HepG2 (cell line): ENCODE measurements at regions not wholly inside any gene's neighbourhood (a gene's known extent, or its start where the extent isn't known, plus 50 kb on each side); places are given as distances from the start of the nearest gene placed in this dataset.

ENCODE experiments used
- ATAC-seq: fragments of 200-7000 bp; cut with Tn5 transposase; 3 replicates; pipeline ENCODE4 v1.9.1; 2020; ENCODE audit warnings: mild to moderate bottlenecking, moderate library complexity
- BruUV-seq: library from RNA; stranded (reverse); fragments of 400-500 nt; replicated peaks from 2 replicates; lab custom pipeline; 2021; lab: Mats Ljungman, UMichigan
- CTCF ChIA-PET: fragments of 300-600 bp; formaldehyde crosslinking; extraction: SDS; loops from one replicate; lab custom pipeline; 2021; ENCODE audit warnings: low total read pairs, inconsistent platforms, low intra/inter-chr PET ratio; lab: Yijun Ruan, JAX
- POLR2A ChIA-PET: fragments of 350-600 bp; sonication (Branson Sonifier 250); formaldehyde crosslinking; loops from one replicate; lab custom pipeline; 2020; ENCODE audit warnings: antibody characterized with exemption, inconsistent platforms; lab: Yijun Ruan, JAX
- DNase-seq: peaks from one replicate; pipeline ENCODE4 v3.0.0-alpha.2; 2015; ENCODE audit warnings: low spot score
- FAIRE-seq: peaks from 3 replicates; lab custom pipeline; 2011; peaks lifted over from hg19 to GRCh38; lab: Jason Lieb, UNC
- H2AFZ ChIP-seq: one replicate; pipeline ENCODE4 v1.6.1; 2011; ENCODE audit warnings: low read length, inconsistent platforms
- H3K27ac ChIP-seq: fragments of 300-600 bp; 3 replicates; pipeline ENCODE4 v1.8.0; 2011; ENCODE audit warnings: mixed run types, mild to moderate bottlenecking, mixed read lengths, low read length, inconsistent platforms; ENCODE audit not compliant: insufficient read depth; ENCODE audit errors: extremely low read length
- H3K27me3 ChIP-seq, 2 experiments: fragments of 200-600 bp in 1 of 2; 2 replicates in 1 of 2; 3 replicates in 1 of 2; pipeline versions ENCODE4 v1.6.0 to v1.8.0; 2011; ENCODE audit warnings: low read length in 2 of 2, mild to moderate bottlenecking in 2 of 2, moderate library complexity in 2 of 2, inconsistent platforms in 1 of 2; ENCODE audit not compliant: insufficient read depth in 2 of 2, control insufficient read depth in 1 of 2
- H3K36me3 ChIP-seq, 2 experiments: fragments of 200-600 bp in 1 of 2; replicated peaks in 1 of 2; 2 replicates in 1 of 2; 3 replicates in 1 of 2; pipeline versions ENCODE4 v1.5.1 to v1.8.0; 2011; ENCODE audit warnings: low read length in 2 of 2, inconsistent platforms in 1 of 2; ENCODE audit not compliant: insufficient read depth in 2 of 2, control insufficient read depth in 1 of 2
- H3K4me1 ChIP-seq: 2 replicates; pipeline ENCODE4 v1.5.1; 2012; ENCODE audit warnings: low read length, inconsistent platforms; ENCODE audit not compliant: insufficient read depth
- H3K4me2 ChIP-seq: 2 replicates; pipeline ENCODE4 v1.6.0; 2011; ENCODE audit warnings: low read depth, low read length, inconsistent platforms
- H3K4me3 ChIP-seq, 3 experiments: fragments of 200-600 bp in 1 of 3; sonication (generic), shearing (Covaris generic) in 1 of 3; replicated peaks in 1 of 3; 2 replicates each; pipeline ENCODE4 v1.5.1; 2011 to 2016; ENCODE audit warnings: low read length in 3 of 3, inconsistent platforms in 2 of 3, low read depth in 2 of 3, mild to moderate bottlenecking in 2 of 3, control low read depth in 1 of 3, mixed read lengths in 1 of 3; ENCODE audit not compliant: insufficient read depth in 1 of 3
- H3K79me2 ChIP-seq: one replicate; pipeline ENCODE4 v1.6.1; 2011; ENCODE audit warnings: low read length, inconsistent platforms; ENCODE audit not compliant: insufficient read depth
- H3K9ac ChIP-seq: 2 replicates; pipeline ENCODE4 v1.6.0; 2011; ENCODE audit warnings: mild to moderate bottlenecking, low read depth, low read length, inconsistent platforms; ENCODE audit not compliant: insufficient read depth
- H3K9me3 ChIP-seq: 2 replicates; pipeline ENCODE4 v1.5.1; 2012; ENCODE audit warnings: mild to moderate bottlenecking, low read length
- H4K20me1 ChIP-seq: 2 replicates; pipeline ENCODE4 v1.6.0; 2011; ENCODE audit warnings: inconsistent platforms, mild to moderate bottlenecking, low read length, moderate library complexity; ENCODE audit not compliant: insufficient read depth
- ATF5 ChIP-seq: sonication (generic); formaldehyde crosslinking; IDR thresholded peaks from 2 replicates; pipeline ENCODE4 v1.4.0; 2020; ENCODE audit warnings: mild to moderate bottlenecking, low read depth, missing genetic modification reagents
- FIP1L1 ChIP-seq: fragments of 200-400 bp; formaldehyde crosslinking; IDR thresholded peaks from 2 replicates; pipeline ENCODE4 v1.6.1; 2018; ENCODE audit warnings: low read depth, mild to moderate bottlenecking, low read length, moderate library complexity, borderline replicate concordance; ENCODE audit not compliant: insufficient read depth
- KDM5A ChIP-seq: fragments of 200-600 bp; sonication (generic); IDR thresholded peaks from 2 replicates; pipeline ENCODE4 v1.7.0; 2018; ENCODE audit warnings: antibody characterized with exemption, mild to moderate bottlenecking, low read length, borderline replicate concordance
- MIXL1 ChIP-seq: IDR thresholded peaks from 2 replicates; pipeline ENCODE4 v1.6.1; 2016
- NCOA5 ChIP-seq: sonication (generic); formaldehyde crosslinking; IDR thresholded peaks from 2 replicates; pipeline ENCODE4 v1.4.0; 2020; ENCODE audit warnings: missing genetic modification reagents
- NR2F1 ChIP-seq, 2 experiments: fragments of 450-650 bp in 1 of 2; formaldehyde crosslinking in 1 of 2; IDR thresholded peaks; 2 replicates each; pipeline versions ENCODE4 v1.5.0 to v1.6.1; 2016 to 2020; ENCODE audit warnings: mild to moderate bottlenecking in 1 of 2, missing compliant biosample characterization in 1 of 2, missing genetic modification reagents in 1 of 2, moderate library complexity in 1 of 2
- PHF5A ChIP-seq: IDR thresholded peaks from one replicate; pipeline ENCODE4 v1.6.1; 2018; ENCODE audit warnings: low read depth, missing genetic modification reagents; ENCODE audit not compliant: unreplicated experiment
- SMARCC2 ChIP-seq: fragments of 450-650 bp; IDR thresholded peaks from 2 replicates; pipeline ENCODE4 v1.6.1; 2017; ENCODE audit warnings: antibody characterized with exemption, mild to moderate bottlenecking
- THRA ChIP-seq: sonication (generic); formaldehyde crosslinking; IDR thresholded peaks from 2 replicates; pipeline ENCODE4 v1.4.0; 2020; ENCODE audit warnings: missing genetic modification reagents, borderline replicate concordance
- ZNF205 ChIP-seq: IDR thresholded peaks from 2 replicates; pipeline ENCODE4 v1.6.1; 2018; ENCODE audit warnings: missing biosample characterization, missing genetic modification reagents
- WGBS: methylation state at CpG from one replicate; pipeline ENCODE4 v1.1.6; 2017; ENCODE audit warnings: low lambda C conversion rate; 5-methylcytosine and 5-hydroxymethylcytosine counted together
- in situ Hi-C: cut with HindIII; loops from 2 replicates; pipeline ENCODE4 v1.10.0; 2017; ENCODE audit warnings: low pct_unique_long_range_greater_than_20kb; ENCODE audit not compliant: extremely low pct_ligation_motif_present
- intact Hi-C: fragments of 100-400 bp; cut with micrococcal nuclease; formaldehyde crosslinking; loops from one replicate; pipeline ENCODE4 v1.10.0; 2022; ENCODE audit not compliant: unreplicated experiment
- TF ChIP-seq, protein P1 (sequence below): sonication (generic); IDR thresholded peaks from 2 replicates; pipeline ENCODE4 v1.6.1; 2016; ENCODE audit warnings: low read depth, borderline replicate concordance
- TF ChIP-seq, protein P2 (sequence below): sonication (generic); formaldehyde crosslinking; IDR thresholded peaks from 2 replicates; pipeline ENCODE4 v1.4.0; 2020; ENCODE audit warnings: missing genetic modification reagents

DNA sequence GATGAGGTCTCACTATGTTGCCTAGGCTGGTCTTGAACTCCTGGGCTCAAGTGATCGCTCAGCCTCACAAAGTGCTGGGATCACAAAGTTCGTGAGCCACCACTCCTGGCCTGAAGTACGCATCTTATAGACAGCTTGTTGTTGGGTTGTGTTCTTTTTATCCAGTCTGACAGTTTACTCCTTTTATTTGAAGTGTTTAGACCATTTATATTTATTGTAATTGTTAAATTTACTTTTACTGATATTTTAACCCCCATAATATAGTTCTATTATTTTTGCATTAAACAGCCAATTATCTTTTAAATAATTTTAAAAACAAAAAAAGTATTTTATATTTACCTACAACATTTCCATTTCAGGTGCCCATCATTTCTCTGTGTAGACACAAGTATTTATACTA, 303.0 kb upstream of the HDAC4 start:
- H3K4me1 ChIP-seq: no peaks in the 10 kb centered on the region
- CTCF ChIA-PET: no interaction called here
- no peak overlapping the region for H3K4me3 ChIP-seq
- no peaks in the 10 kb centered on the region for H3K79me2 ChIP-seq
- no peak for DNase-seq
- no peak overlapping the region for H3K9ac ChIP-seq
- no peak overlapping the region for H3K4me2 ChIP-seq
- TF ChIP-seq, protein P1, sequence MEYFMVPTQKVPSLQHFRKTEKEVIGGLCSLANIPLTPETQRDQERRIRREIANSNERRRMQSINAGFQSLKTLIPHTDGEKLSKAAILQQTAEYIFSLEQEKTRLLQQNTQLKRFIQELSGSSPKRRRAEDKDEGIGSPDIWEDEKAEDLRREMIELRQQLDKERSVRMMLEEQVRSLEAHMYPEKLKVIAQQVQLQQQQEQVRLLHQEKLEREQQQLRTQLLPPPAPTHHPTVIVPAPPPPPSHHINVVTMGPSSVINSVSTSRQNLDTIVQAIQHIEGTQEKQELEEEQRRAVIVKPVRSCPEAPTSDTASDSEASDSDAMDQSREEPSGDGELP: no peak
- TF ChIP-seq ZNF205 (no peak), KDM5A (no peak), FIP1L1 (no peak), THRA (CRISPR knock-in tag) (no peak), ATF5 (no peak), NCOA5 (CRISPR knock-in tag) (no peak), NR2F1 (CRISPR knock-in tag; IDR thresholded peaks at IDR 0.05) (no peak), SMARCC2 (no peak), PHF5A (CRISPR knock-in tag) (no peak), MIXL1 (CRISPR knock-in tag) (no peak)
- TF ChIP-seq, protein P2, sequence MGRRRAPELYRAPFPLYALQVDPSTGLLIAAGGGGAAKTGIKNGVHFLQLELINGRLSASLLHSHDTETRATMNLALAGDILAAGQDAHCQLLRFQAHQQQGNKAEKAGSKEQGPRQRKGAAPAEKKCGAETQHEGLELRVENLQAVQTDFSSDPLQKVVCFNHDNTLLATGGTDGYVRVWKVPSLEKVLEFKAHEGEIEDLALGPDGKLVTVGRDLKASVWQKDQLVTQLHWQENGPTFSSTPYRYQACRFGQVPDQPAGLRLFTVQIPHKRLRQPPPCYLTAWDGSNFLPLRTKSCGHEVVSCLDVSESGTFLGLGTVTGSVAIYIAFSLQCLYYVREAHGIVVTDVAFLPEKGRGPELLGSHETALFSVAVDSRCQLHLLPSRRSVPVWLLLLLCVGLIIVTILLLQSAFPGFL (CRISPR knock-in tag): no peak
- no TSS peak for BruUV-seq
- POLR2A ChIA-PET: no interaction called here
- 29% methylated on average over 3 of the region's 3 CpGs for WGBS
- in situ Hi-C loops (no loop called here), intact Hi-C loops (no loop called here)
- H3K36me3 ChIP-seq: no peaks in the 10 kb centered on the region
- FAIRE-seq: no peak
- ATAC-seq: no peak
- no peak overlapping the region for H3K27ac ChIP-seq
- H3K9me3 ChIP-seq: no peaks in the 10 kb centered on the region
- H4K20me1 ChIP-seq: no peaks in the 10 kb centered on the region
- peaks cover 0 to 12% of the 10 kb centered on the region in 2 experiments; a peak in 3 of 5 replicates for H3K27me3 ChIP-seq
- H2AFZ ChIP-seq: no peak overlapping the region
